ENCODE measurements at regions not wholly inside any gene's neighbourhood (a gene's known extent, or its start where the extent isn't known, plus 50 kb on each side); places are given as distances from the start of the nearest gene placed in this dataset.

GRCh38 chr1:38712046-38712445 is 147.5 kb downstream of the RRAGC start:
- no peaks in the 10 kb centered on the region for H3K27me3 Mint-ChIP-seq
- H3K4me3 Mint-ChIP-seq: no peak overlapping the region
- ATAC-seq (no peak), DNase-seq (no peak)
- H3K36me3 Mint-ChIP-seq (ENCODE audit: low read depth): no peaks in the 10 kb centered on the region
- H3K9me3 Mint-ChIP-seq: no peaks in the 10 kb centered on the region
- H3K27ac Mint-ChIP-seq: no peak overlapping the region
- no peaks in the 10 kb centered on the region for H3K4me1 Mint-ChIP-seq

GRCh38 chr1:38708701-38709258 is 150.8 kb downstream of the RRAGC start:
- no peak for DNase-seq
- Mint-ChIP-seq H3K4me3 (no peak overlapping the region), H3K27me3 (peaks cover 20% of the 10 kb centered on the region), H3K27ac (no peak overlapping the region), H3K4me1 (no peaks in the 10 kb centered on the region), H3K36me3 (ENCODE audit: low read depth) (peaks cover 4% of the 10 kb centered on the region), H3K9me3 (peaks cover 6% of the 10 kb centered on the region)
- ATAC-seq: no peak

GRCh38 chr1:38701088-38701487 is 158.5 kb downstream of the RRAGC start:
- H3K27me3 Mint-ChIP-seq: peaks cover 31% of the 10 kb centered on the region
- no peak overlapping the region for H3K4me3 Mint-ChIP-seq
- peaks cover 2% of the 10 kb centered on the region for H3K36me3 Mint-ChIP-seq (ENCODE audit: low read depth)
- peaks cover 1% of the 10 kb centered on the region for H3K9me3 Mint-ChIP-seq
- H3K4me1 Mint-ChIP-seq: no peaks in the 10 kb centered on the region
- DNase-seq (no peak), ATAC-seq (no peak)
- no peak overlapping the region for H3K27ac Mint-ChIP-seq

DNA sequence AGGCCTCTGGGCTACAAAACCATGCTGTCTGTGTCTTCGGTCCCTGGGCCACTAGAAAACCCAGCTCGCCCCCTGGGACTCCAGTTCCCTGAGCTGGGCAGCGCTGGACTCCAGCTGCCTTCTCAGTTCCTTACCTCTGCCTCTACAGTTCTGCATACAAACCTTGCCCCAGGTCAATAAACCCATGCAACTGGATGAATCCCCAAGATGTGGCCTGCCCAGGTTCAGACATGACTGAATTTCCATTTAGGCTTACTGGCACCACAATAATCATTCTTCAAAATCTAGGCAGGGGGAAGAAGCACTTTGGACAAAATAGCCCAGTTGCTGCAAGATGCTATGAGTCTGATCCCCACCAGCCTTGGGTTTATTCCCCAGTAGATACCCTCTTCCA is 159.5 kb downstream of the RRAGC start:
- Mint-ChIP-seq H3K4me3 (no peak overlapping the region), H3K4me1 (no peaks in the 10 kb centered on the region), H3K27ac (no peak overlapping the region), H3K9me3 (no peaks in the 10 kb centered on the region), H3K27me3 (peaks cover 24% of the 10 kb centered on the region), H3K36me3 (ENCODE audit: low read depth) (no peaks in the 10 kb centered on the region)
- ATAC-seq (no peak), DNase-seq (no peak)

DNA sequence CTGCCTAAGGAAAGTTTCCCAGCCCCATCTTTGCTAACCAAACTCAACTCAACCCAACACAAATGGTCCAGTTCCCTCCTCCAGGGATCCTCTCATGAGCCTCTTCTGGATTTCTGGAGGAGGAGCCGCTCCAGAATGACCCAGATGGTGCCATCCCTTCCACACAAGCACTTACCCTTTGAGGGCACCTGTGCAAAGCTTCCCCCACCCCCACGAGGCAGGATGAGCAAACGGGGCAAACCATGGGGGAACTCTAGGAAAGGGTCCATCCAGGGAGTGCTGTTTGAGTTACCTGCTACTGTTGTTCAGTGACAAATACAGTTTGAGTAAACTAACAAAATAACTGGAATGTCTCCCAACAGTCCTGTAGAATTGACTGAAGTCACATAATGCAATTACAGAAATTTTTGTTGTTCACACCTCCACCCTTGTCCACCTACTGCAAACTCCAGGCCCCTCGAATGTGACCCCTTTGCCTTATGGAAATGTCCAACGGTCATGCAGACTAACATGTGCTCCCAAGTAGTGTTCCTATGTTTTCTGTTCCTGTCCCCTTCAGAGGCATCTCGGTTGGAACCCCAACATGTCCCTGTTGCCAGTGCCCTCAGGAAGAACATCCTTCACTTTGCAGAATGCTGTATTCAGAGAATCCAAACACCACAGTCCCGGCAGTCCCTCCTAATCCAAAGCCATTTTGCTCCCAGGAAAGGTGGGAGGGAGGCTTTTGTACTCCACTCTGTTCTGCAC is 160.1 kb downstream of the RRAGC start:
- no peak for DNase-seq
- Mint-ChIP-seq H3K9me3 (no peaks in the 10 kb centered on the region), H3K4me1 (no peaks in the 10 kb centered on the region), H3K36me3 (ENCODE audit: low read depth) (no peaks in the 10 kb centered on the region), H3K27me3 (peaks cover 21% of the 10 kb centered on the region), H3K4me3 (no peak overlapping the region), H3K27ac (no peak overlapping the region)
- no peak for ATAC-seq

DNA sequence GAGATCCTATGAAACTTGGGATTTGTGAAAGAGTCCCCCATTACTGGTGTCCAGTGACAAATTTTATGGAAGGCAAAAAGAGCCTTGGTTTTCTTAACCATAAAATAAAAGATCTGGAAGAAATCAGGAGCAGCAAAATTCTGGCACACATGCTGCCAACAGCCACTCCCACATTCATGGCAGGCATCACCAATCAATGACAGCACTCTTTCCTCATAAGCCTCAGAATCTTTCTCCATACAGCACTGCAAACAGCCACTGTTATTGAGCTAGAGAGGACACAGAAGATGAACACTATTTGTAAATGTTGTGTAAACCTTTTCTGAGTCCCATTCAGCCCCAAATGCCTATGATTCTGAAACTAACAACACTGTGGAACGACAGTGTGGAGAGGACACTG is 162.2 kb downstream of the RRAGC start:
- H3K27me3 Mint-ChIP-seq: peaks cover 14% of the 10 kb centered on the region
- no peak for DNase-seq
- no peak overlapping the region for H3K27ac Mint-ChIP-seq
- H3K36me3 Mint-ChIP-seq (ENCODE audit: low read depth): no peaks in the 10 kb centered on the region
- H3K4me3 Mint-ChIP-seq: no peak overlapping the region
- H3K4me1 Mint-ChIP-seq: no peaks in the 10 kb centered on the region
- ATAC-seq: no peak
- H3K9me3 Mint-ChIP-seq: no peaks in the 10 kb centered on the region

DNA sequence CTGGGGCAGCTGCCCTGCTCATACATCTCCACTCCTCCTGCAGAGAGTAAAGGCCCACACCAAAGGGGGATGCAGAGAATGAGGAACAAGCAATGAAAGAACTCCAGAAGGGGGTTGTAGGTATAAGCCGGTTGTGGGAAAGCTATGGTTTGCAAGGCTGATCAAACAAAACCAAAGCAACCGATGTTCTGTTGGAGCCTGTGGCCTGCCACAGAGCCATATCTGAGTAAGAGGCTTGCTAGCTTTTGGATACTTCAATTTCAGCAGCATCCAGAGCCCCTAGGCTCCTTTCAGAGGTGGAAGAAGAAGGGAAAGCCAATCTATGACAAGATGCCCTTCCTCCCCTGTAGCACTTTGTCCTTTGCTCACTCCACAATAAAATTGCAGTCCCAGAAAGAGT is 163.2 kb downstream of the RRAGC start:
- ATAC-seq: no peak
- no peak overlapping the region for H3K27ac Mint-ChIP-seq
- no peaks in the 10 kb centered on the region for H3K9me3 Mint-ChIP-seq
- H3K4me3 Mint-ChIP-seq: no peak overlapping the region
- H3K4me1 Mint-ChIP-seq: no peaks in the 10 kb centered on the region
- H3K36me3 Mint-ChIP-seq (ENCODE audit: low read depth): no peaks in the 10 kb centered on the region
- no peak for DNase-seq
- peaks cover 17% of the 10 kb centered on the region for H3K27me3 Mint-ChIP-seq

GRCh38 chr1:38693759-38694158 is 165.8 kb downstream of the RRAGC start:
- no peaks in the 10 kb centered on the region for H3K4me1 Mint-ChIP-seq
- H3K9me3 Mint-ChIP-seq: no peaks in the 10 kb centered on the region
- no peak for ATAC-seq
- H3K27ac Mint-ChIP-seq: no peak overlapping the region
- peaks cover 13% of the 10 kb centered on the region for H3K27me3 Mint-ChIP-seq
- no peak overlapping the region for H3K4me3 Mint-ChIP-seq
- no peak for DNase-seq
- H3K36me3 Mint-ChIP-seq (ENCODE audit: low read depth): no peaks in the 10 kb centered on the region

DNA sequence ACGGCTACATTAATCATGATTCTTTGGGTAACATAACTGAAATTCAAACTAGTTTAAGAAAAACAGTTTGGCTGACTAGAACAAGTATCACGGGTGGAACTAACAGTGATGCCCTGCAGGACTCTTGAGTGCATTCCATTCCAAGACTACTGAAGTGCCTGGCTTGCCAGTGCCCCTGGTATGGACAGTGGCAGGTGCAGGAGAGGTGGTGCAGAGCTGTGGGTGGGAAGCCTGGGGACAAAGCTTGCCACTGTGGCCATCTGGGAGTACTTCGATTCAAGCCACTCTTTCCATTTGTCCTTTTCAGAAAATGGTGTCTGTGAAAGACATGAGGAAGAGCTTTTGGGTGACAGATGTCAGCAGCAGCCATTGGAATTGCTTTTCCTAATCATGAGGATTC is 166.5 kb downstream of the RRAGC start:
- H3K4me3 Mint-ChIP-seq: no peak overlapping the region
- H3K9me3 Mint-ChIP-seq: no peaks in the 10 kb centered on the region
- no peaks in the 10 kb centered on the region for H3K4me1 Mint-ChIP-seq
- H3K27me3 Mint-ChIP-seq: peaks cover 20% of the 10 kb centered on the region
- ATAC-seq (no peak), DNase-seq (no peak)
- no peaks in the 10 kb centered on the region for H3K36me3 Mint-ChIP-seq (ENCODE audit: low read depth)
- H3K27ac Mint-ChIP-seq: no peak overlapping the region

DNA sequence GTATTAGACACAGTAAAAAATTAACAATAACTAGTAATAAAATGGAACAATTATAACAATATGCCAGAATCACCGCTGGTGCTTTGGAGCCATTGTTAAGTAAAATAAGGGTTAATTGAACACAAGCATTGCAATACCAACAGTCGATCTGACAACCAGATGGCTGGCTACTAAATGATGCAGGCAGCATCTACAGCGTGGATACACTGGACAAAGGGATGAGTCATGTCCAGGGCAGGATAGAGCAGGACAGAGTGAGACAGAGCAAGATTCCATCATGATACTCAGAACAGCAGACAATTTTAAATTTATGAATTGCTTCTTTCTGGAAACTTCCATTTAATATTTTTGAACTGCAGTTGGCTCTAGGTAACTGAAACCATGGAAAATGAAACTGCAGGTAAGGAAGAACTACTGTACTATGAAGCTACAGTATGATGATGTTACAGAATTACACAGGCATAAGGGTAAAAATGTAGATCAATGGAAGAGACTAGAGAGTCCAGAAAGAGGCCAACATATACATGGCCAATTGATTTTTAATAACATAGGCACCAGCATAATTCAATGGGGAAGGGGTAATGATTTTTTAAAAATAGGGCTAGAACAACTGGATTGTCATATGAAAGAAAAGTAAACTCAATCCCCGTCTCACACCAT is 168.7 kb downstream of the RRAGC start:
- Mint-ChIP-seq H3K36me3 (ENCODE audit: low read depth) (no peaks in the 10 kb centered on the region), H3K4me1 (no peaks in the 10 kb centered on the region), H3K4me3 (no peak overlapping the region), H3K27ac (no peak overlapping the region), H3K9me3 (no peaks in the 10 kb centered on the region), H3K27me3 (peaks cover 30% of the 10 kb centered on the region)
- no peak for DNase-seq
- no peak for ATAC-seq

- ATAC-seq (no peak), DNase-seq (no peak)
- Mint-ChIP-seq H3K27me3 (peaks cover 25% of the 10 kb centered on the region), H3K27ac (no peak overlapping the region), H3K4me1 (no peaks in the 10 kb centered on the region), H3K36me3 (ENCODE audit: low read depth) (no peaks in the 10 kb centered on the region), H3K9me3 (no peaks in the 10 kb centered on the region), H3K4me3 (no peak overlapping the region)
Observed at GRCh38 chr1:38686927-38687255, 172.7 kb downstream of the RRAGC start.

- Mint-ChIP-seq H3K27me3 (peaks cover 22% of the 10 kb centered on the region), H3K9me3 (no peaks in the 10 kb centered on the region), H3K4me1 (no peaks in the 10 kb centered on the region), H3K27ac (no peak overlapping the region), H3K4me3 (no peak overlapping the region), H3K36me3 (ENCODE audit: low read depth) (no peaks in the 10 kb centered on the region)
- ATAC-seq (no peak), DNase-seq (no peak)
Observed at GRCh38 chr1:38686167-38686926, 173.2 kb downstream of the RRAGC start.

GRCh38 chr1:38685388-38685787 is 174.2 kb downstream of the RRAGC start:
- H3K9me3 Mint-ChIP-seq: no peaks in the 10 kb centered on the region
- H3K27ac Mint-ChIP-seq: no peak overlapping the region
- ATAC-seq (no peak), DNase-seq (no peak)
- peaks cover 22% of the 10 kb centered on the region for H3K27me3 Mint-ChIP-seq
- H3K4me1 Mint-ChIP-seq: no peaks in the 10 kb centered on the region
- no peaks in the 10 kb centered on the region for H3K36me3 Mint-ChIP-seq (ENCODE audit: low read depth)
- H3K4me3 Mint-ChIP-seq: no peak overlapping the region

DNA sequence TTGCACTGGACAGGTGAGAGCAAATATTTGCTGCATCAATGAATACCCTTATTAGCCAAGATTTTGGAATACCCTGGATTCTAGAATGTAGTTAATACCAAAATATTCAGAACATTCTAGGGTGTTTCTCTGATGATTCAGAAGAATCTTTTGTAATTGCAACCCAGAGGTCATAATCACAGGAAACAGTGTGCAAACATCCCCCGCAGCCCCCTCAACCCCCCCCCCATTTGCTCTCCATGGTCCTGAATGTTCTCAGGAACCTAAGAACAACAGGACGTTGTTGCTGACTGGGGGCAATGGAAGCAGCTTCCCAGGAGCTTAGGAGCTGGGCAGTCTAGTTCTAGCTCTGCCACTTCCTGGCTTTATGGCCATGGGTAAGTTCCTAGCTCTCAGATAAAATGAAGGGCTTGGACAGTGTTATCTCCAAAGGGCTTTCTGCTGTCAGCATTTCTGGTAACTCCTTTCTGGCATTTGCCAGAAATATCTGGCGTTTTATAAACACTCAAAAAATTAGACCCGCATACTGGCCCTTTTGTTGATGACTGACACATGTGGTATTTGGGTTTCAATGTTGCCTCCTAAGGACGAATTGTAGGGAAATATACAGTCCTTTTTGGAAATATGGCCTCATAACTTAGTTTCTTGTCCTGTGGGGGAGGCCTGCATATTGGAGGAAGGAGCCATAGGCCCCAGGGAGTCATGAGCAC is 178.6 kb downstream of the RRAGC start:
- Mint-ChIP-seq H3K4me1 (no peaks in the 10 kb centered on the region), H3K27ac (no peak overlapping the region), H3K36me3 (ENCODE audit: low read depth) (no peaks in the 10 kb centered on the region), H3K9me3 (no peaks in the 10 kb centered on the region), H3K27me3 (peaks cover 6% of the 10 kb centered on the region), H3K4me3 (no peak overlapping the region)
- DNase-seq: no peak
- no peak for ATAC-seq
